NCI-H1436 (cell line): ENCODE measurements at regions not wholly inside any gene's neighbourhood (a gene's known extent, or its start where the extent isn't known, plus 50 kb on each side); places are given as distances from the start of the nearest gene placed in this dataset.
"Not testable (repeated sequence)": the region's sequence is repeated elsewhere in the genome, so short reads cannot be mapped to it uniquely, and the experiment has no call there.

Source experiments
- DNase-seq: peaks from one replicate; lab custom pipeline; 2025; lab: John Stamatoyannopoulos, UW

GRCh38 chr2:167681234-167682015 lies 566.0 kb downstream of the STK39 start:
- DNase-seq: no peak

GRCh38 chr2:167678158-167678557 lies 569.2 kb downstream of the STK39 start:
- DNase-seq: no peak

GRCh38 chr2:167675906-167676305 lies 571.5 kb downstream of the STK39 start:
- no peak for DNase-seq

- DNase-seq: no peak
Observed at GRCh38 chr2:167670588-167670987, 576.8 kb downstream of the STK39 start.

- DNase-seq: no peak
Observed at GRCh38 chr2:167653131-167653530, 594.3 kb downstream of the STK39 start.

GRCh38 chr2:167652401-167652800 lies 595.0 kb downstream of the STK39 start:
- DNase-seq: no peak

GRCh38 chr2:167651406-167652151 lies 595.8 kb downstream of the STK39 start:
- no peak for DNase-seq

- no peak for DNase-seq
Observed at GRCh38 chr2:167646557-167646956, 600.8 kb downstream of the STK39 start.

GRCh38 chr2:167640096-167640495 lies 607.3 kb downstream of the STK39 start:
- no peak for DNase-seq

- no peak for DNase-seq
Observed at GRCh38 chr2:167637741-167638140, 609.7 kb downstream of the STK39 start.

GRCh38 chr2:167632271-167632670 lies 615.1 kb downstream of the STK39 start:
- not testable (repeated sequence) for DNase-seq

GRCh38 chr2:167626961-167627360 lies 620.4 kb downstream of the STK39 start:
- DNase-seq: no peak

- no peak for DNase-seq
Observed at GRCh38 chr2:167626301-167626700, 621.1 kb downstream of the STK39 start.

GRCh38 chr2:167616997-167617396 lies 630.4 kb downstream of the STK39 start:
- no peak for DNase-seq

- DNase-seq: no peak
Observed at GRCh38 chr2:167613471-167613870, 633.9 kb downstream of the STK39 start.

GRCh38 chr2:167608487-167608886 lies 638.9 kb downstream of the STK39 start:
- no peak for DNase-seq

- no peak for DNase-seq
Observed at GRCh38 chr2:167607731-167608130, 639.7 kb downstream of the STK39 start.

GRCh38 chr2:167607211-167607610 lies 640.2 kb downstream of the STK39 start:
- DNase-seq: no peak

GRCh38 chr2:167602122-167602521 lies 645.3 kb downstream of the STK39 start:
- no peak for DNase-seq

GRCh38 chr2:167599219-167599618 lies 648.2 kb downstream of the STK39 start:
- DNase-seq: no peak

GRCh38 chr2:167595839-167596471 lies 651.4 kb downstream of the STK39 start:
- DNase-seq: no peak

GRCh38 chr2:167595021-167595420 lies 652.4 kb downstream of the STK39 start:
- DNase-seq: no peak

- DNase-seq: no peak
Observed at GRCh38 chr2:167592441-167592840, 655.0 kb downstream of the STK39 start.
